Suprapubic skin (tissue), 4 donors: ENCODE measurements at regions not wholly inside any gene's neighbourhood (a gene's known extent, or its start where the extent isn't known, plus 50 kb on each side); places are given as distances from the start of the nearest gene placed in this dataset.

ENCODE experiments used
- DNase-seq, 2 donors: peaks; one replicate each; pipeline ENCODE4 v3.0.0-alpha.2; 2019; ENCODE audit warnings: low spot score in 2 of 2
- H3K27ac ChIP-seq: fragments of 200-600 bp; sonication (generic); one replicate; pipeline ENCODE4 v1.5.1; 2019
- H3K27me3 ChIP-seq: fragments of 200-600 bp; sonication (generic); one replicate; pipeline ENCODE4 v1.5.1; 2019
- H3K36me3 ChIP-seq: fragments of 200-600 bp; sonication (generic); one replicate; pipeline ENCODE4 v1.5.1; 2019
- H3K4me1 ChIP-seq: fragments of 200-600 bp; sonication (generic); one replicate; pipeline ENCODE4 v1.5.1; 2019
- H3K4me3 ChIP-seq: fragments of 200-600 bp; sonication (generic); one replicate; pipeline ENCODE4 v1.5.1; 2019; ENCODE audit warnings: mild to moderate bottlenecking
- H3K9me3 ChIP-seq: fragments of 200-600 bp; sonication (generic); one replicate; pipeline ENCODE4 v1.5.1; 2019
- EP300 ChIP-seq: sonication (generic); formaldehyde crosslinking; IDR thresholded peaks from one replicate; pipeline ENCODE4 v1.6.1; 2017; ENCODE audit warnings: antibody characterized with exemption
- POLR2A ChIP-seq, 2 donors: fragments of 450-650 bp; IDR thresholded peaks; one replicate each; pipeline ENCODE4 v1.6.1; 2017; ENCODE audit warnings: antibody characterized with exemption in 2 of 2, mild to moderate bottlenecking in 2 of 2, moderate library complexity in 2 of 2
- POLR2AphosphoS5 ChIP-seq, 3 donors: sonication (generic); formaldehyde crosslinking; IDR thresholded peaks; one replicate each; pipeline ENCODE4 v1.6.1; 2017; ENCODE audit warnings: antibody characterized with exemption in 3 of 3
- WGBS: methylation state at CpG from one replicate; pipeline ENCODE4 v1.1.5; 2018; 5-methylcytosine and 5-hydroxymethylcytosine counted together
- TF ChIP-seq, protein P1 (sequence below), 2 donors: fragments of 200-600 bp in 1 of 2; fragments of 450-650 bp in 1 of 2; sonication (generic) in 1 of 2; IDR thresholded peaks; one replicate each; pipeline ENCODE4 v1.5.1; 2016 to 2019; ENCODE audit warnings: antibody characterized with exemption in 2 of 2, mild to moderate bottlenecking in 1 of 2, moderate library complexity in 1 of 2

DNA sequence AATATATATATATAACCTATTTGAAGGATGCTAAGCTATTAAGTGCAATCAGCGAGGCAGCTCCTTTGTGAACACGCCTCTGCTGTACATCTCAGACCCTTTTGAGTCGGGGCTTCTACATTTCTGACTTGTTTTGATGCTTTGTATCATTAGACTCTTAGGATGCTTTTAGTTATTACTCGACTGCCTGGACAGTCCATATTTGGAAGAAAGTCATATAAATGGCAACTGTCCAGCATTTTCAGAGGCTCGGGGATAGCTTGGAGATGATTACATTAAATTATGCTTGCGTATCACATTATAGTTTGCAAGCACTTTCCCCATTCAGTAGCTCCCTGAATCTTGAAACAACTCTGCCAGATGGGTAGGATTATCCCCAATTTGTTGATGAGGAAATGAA is 257.9 kb downstream of the PTEN start:
- H3K27ac ChIP-seq, result no peak overlapping the region
- TF ChIP-seq POLR2AphosphoS5 (IDR thresholded peaks at IDR 0.05), result no peak
- no peak for TF ChIP-seq POLR2A (IDR thresholded peaks at IDR 0.05)
- TF ChIP-seq, protein P1, sequence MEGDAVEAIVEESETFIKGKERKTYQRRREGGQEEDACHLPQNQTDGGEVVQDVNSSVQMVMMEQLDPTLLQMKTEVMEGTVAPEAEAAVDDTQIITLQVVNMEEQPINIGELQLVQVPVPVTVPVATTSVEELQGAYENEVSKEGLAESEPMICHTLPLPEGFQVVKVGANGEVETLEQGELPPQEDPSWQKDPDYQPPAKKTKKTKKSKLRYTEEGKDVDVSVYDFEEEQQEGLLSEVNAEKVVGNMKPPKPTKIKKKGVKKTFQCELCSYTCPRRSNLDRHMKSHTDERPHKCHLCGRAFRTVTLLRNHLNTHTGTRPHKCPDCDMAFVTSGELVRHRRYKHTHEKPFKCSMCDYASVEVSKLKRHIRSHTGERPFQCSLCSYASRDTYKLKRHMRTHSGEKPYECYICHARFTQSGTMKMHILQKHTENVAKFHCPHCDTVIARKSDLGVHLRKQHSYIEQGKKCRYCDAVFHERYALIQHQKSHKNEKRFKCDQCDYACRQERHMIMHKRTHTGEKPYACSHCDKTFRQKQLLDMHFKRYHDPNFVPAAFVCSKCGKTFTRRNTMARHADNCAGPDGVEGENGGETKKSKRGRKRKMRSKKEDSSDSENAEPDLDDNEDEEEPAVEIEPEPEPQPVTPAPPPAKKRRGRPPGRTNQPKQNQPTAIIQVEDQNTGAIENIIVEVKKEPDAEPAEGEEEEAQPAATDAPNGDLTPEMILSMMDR (IDR thresholded peaks at IDR 0.05), result no peak
- TF ChIP-seq EP300, result no peak
- no peak for DNase-seq
- H3K4me3 ChIP-seq, result no peak overlapping the region
- no peaks in the 10 kb centered on the region for H3K36me3 ChIP-seq
- H3K27me3 ChIP-seq, result no peaks in the 10 kb centered on the region
- no peaks in the 10 kb centered on the region for H3K9me3 ChIP-seq
- peaks cover 3% of the 10 kb centered on the region for H3K4me1 ChIP-seq
- 89% methylated on average over 6 of the region's 6 CpGs for WGBS

DNA sequence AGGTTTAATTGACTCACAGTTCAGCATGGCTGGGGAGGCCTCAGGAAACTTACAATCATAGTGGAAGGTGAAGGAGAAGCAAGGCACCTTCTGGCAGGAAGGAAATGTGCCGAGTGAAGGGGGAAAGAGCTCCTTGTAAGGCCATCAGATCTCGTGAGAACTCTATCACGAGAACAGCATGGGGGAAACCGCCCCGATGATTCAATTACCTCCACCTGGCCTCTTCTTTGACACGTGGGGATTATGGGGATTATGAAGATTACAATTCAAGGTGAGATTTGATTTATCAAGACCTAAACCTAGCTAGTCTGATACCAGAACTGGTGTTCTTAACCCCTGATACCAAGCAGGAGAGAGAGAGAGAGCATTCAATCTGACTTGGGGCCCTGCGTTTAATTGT is 258.7 kb downstream of the PTEN start:
- no peaks in the 10 kb centered on the region for H3K36me3 ChIP-seq
- no peak overlapping the region for H3K4me3 ChIP-seq
- no peak for DNase-seq
- WGBS, result 88% methylated on average over 7 of the region's 7 CpGs
- no peak overlapping the region for H3K27ac ChIP-seq
- no peaks in the 10 kb centered on the region for H3K27me3 ChIP-seq
- TF ChIP-seq EP300 (no peak), POLR2AphosphoS5 (IDR thresholded peaks at IDR 0.05) (no peak), POLR2A (IDR thresholded peaks at IDR 0.05) (no peak)
- TF ChIP-seq, protein P1 (IDR thresholded peaks at IDR 0.05), result no peak
- H3K9me3 ChIP-seq, result no peaks in the 10 kb centered on the region
- H3K4me1 ChIP-seq, result peaks cover under 1% of the 10 kb centered on the region

DNA sequence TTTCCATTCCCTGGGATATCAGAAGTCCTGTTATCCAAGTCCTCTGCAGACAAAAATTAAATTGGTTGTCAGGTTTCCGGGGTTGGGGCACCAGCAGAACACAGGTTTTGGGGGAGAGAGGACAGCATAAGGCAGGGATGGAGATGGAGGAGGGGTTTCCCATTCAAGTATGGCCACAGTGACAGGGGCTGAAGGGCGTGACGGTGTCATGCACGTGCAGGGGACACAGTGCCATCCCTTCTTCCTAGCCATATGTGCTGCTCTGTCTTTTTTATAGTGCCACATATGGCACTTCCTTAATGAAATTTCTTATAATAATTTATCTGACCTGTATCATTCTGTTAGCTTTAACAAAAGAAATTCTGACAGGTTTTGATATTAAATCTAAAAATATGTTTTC is 259.2 kb downstream of the PTEN start:
- Histone ChIP-seq H3K4me3 (no peak overlapping the region), H3K9me3 (no peaks in the 10 kb centered on the region), H3K27ac (no peak overlapping the region), H3K27me3 (no peaks in the 10 kb centered on the region), H3K36me3 (no peaks in the 10 kb centered on the region), H3K4me1 (no peaks in the 10 kb centered on the region)
- TF ChIP-seq, protein P1 (IDR thresholded peaks at IDR 0.05), result no peak
- TF ChIP-seq POLR2A (IDR thresholded peaks at IDR 0.05) (no peak), EP300 (no peak), POLR2AphosphoS5 (IDR thresholded peaks at IDR 0.05) (no peak)
- 88% methylated on average over 4 of the region's 4 CpGs for WGBS
- no peak for DNase-seq

DNA sequence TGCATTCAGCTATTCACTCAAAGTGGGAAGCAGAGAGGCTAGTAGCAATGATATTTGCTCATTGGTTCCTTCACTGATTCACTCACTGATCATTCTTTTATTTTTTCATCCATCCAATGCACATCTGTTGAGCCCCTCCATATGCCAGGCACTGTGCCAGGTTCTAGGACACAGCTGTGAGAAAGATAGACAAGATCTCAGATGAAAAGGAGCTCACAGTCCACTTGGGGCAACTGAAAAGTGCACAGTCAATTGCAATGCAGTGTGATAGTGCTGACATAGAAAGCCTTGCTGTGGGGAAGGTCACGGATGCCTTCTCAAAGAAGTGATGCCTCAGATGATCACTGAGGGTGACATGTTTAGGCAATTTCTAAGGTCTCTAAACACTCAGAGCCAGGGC is 262.3 kb downstream of the PTEN start:
- DNase-seq, result no peak
- TF ChIP-seq, protein P1 (IDR thresholded peaks at IDR 0.05), result no peak
- TF ChIP-seq POLR2A (IDR thresholded peaks at IDR 0.05) (no peak), EP300 (no peak), POLR2AphosphoS5 (IDR thresholded peaks at IDR 0.05) (no peak)
- no peaks in the 10 kb centered on the region for H3K36me3 ChIP-seq
- no peak overlapping the region for H3K27ac ChIP-seq
- H3K9me3 ChIP-seq, result no peaks in the 10 kb centered on the region
- H3K4me1 ChIP-seq, result no peaks in the 10 kb centered on the region
- WGBS, result 90% methylated on average over 1 of the region's 1 CpG
- H3K27me3 ChIP-seq, result no peaks in the 10 kb centered on the region
- H3K4me3 ChIP-seq, result no peak overlapping the region

DNA sequence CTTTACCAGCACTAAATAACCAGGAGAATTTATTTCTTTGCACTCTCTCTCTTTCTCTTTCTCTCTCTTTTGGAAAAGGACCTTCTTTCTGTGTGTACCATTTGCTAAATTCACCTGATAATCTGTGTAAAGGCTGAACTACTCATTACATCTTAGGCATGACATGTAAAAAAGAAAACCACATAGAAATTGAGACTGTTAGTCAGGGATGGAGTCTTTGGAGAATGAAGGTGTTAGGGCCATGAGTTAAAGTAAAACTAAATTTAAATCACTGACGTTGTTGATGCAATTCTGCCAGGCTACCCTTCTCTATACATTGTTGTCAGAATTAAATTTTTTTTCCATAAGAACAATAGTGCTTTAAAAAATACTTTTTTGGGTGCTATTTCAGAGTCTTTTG is 263.3 kb downstream of the PTEN start:
- Histone ChIP-seq H3K27ac (no peak overlapping the region), H3K4me1 (peaks cover 6% of the 10 kb centered on the region), H3K9me3 (no peaks in the 10 kb centered on the region), H3K36me3 (no peaks in the 10 kb centered on the region), H3K27me3 (no peaks in the 10 kb centered on the region), H3K4me3 (no peak overlapping the region)
- no peak for DNase-seq
- TF ChIP-seq POLR2AphosphoS5 (IDR thresholded peaks at IDR 0.05) (no peak), POLR2A (IDR thresholded peaks at IDR 0.05) (no peak)
- TF ChIP-seq, protein P1 (IDR thresholded peaks at IDR 0.05), result no peak
- 96% methylated on average over 1 of the region's 1 CpG for WGBS
